Endothelial cell (in vitro differentiated cells): ENCODE measurements at regions not wholly inside any gene's neighbourhood (a gene's known extent, or its start where the extent isn't known, plus 50 kb on each side); places are given as distances from the start of the nearest gene placed in this dataset.
A peak's percentile ranks its signal among the peaks of the same experiment; 100 is the strongest.

Experiments used
- DNase-seq: peaks from one replicate; pipeline ENCODE4 v3.0.0; 2021; ENCODE audit warnings: low spot score
- H3K27ac Mint-ChIP-seq: one replicate; pipeline ENCODE4 v1.8.0; 2021; ENCODE audit warnings: mixed read lengths, inconsistent platforms; ENCODE audit not compliant: unreplicated experiment
- H3K27me3 Mint-ChIP-seq: one replicate; pipeline ENCODE4 v1.8.0; 2021; ENCODE audit warnings: mild to moderate bottlenecking, moderate library complexity, mixed read lengths, inconsistent platforms; ENCODE audit not compliant: unreplicated experiment
- H3K36me3 Mint-ChIP-seq: one replicate; pipeline ENCODE4 v1.8.0; 2021; ENCODE audit warnings: mild to moderate bottlenecking, low read depth, mixed read lengths, inconsistent platforms; ENCODE audit not compliant: unreplicated experiment
- H3K4me1 Mint-ChIP-seq: one replicate; pipeline ENCODE4 v1.8.0; 2021; ENCODE audit warnings: mild to moderate bottlenecking, mixed read lengths, inconsistent platforms; ENCODE audit not compliant: unreplicated experiment
- H3K4me3 Mint-ChIP-seq: one replicate; pipeline ENCODE4 v1.8.0; 2021; ENCODE audit warnings: mild to moderate bottlenecking, mixed read lengths, inconsistent platforms; ENCODE audit not compliant: unreplicated experiment
- H3K9me3 Mint-ChIP-seq: one replicate; pipeline ENCODE4 v1.8.0; 2021; ENCODE audit warnings: mixed read lengths, inconsistent platforms; ENCODE audit not compliant: unreplicated experiment
- CTCF ChIP-seq: fragments of 200-600 bp; sonication (generic); IDR thresholded peaks from one replicate; pipeline ENCODE4 v1.5.0; 2021; ENCODE audit warnings: antibody characterized with exemption; ENCODE audit not compliant: unreplicated experiment

GRCh38 chr3:194244167-194244566 is 107.0 kb downstream of the CPN2 start:
- Mint-ChIP-seq H3K9me3 (no peaks in the 10 kb centered on the region), H3K27me3 (no peaks in the 10 kb centered on the region)

GRCh38 chr3:194245474-194245873 is 105.7 kb downstream of the CPN2 start:
- Mint-ChIP-seq H3K4me1 (peaks cover 31% of the 10 kb centered on the region), H3K9me3 (no peaks in the 10 kb centered on the region), H3K36me3 (no peaks in the 10 kb centered on the region), H3K27me3 (peaks cover 3% of the 10 kb centered on the region), H3K4me3 (no peak overlapping the region), H3K27ac (no peak overlapping the region)
- TF ChIP-seq CTCF: no peak
- DNase-seq: no peak

More at GRCh38 chr3:194244167-194244566, 107.0 kb downstream of the CPN2 start:
- Mint-ChIP-seq H3K36me3 (no peaks in the 10 kb centered on the region), H3K4me3 (no peak overlapping the region), H3K4me1 (peaks cover 26% of the 10 kb centered on the region), H3K27ac (no peak overlapping the region)
- no peak for DNase-seq
- TF ChIP-seq CTCF: no peak

GRCh38 chr3:194245975-194246561 is 105.1 kb downstream of the CPN2 start:
- H3K4me3 Mint-ChIP-seq: no peak overlapping the region
- H3K27me3 Mint-ChIP-seq: peaks cover 3% of the 10 kb centered on the region
- H3K36me3 Mint-ChIP-seq: no peaks in the 10 kb centered on the region
- no peak overlapping the region for H3K27ac Mint-ChIP-seq
- H3K9me3 Mint-ChIP-seq: no peaks in the 10 kb centered on the region
- TF ChIP-seq CTCF: no peak
- H3K4me1 Mint-ChIP-seq: peaks cover 31% of the 10 kb centered on the region
- peak; percentile 16 for DNase-seq

- no peak for TF ChIP-seq CTCF
- H3K27ac Mint-ChIP-seq: no peak overlapping the region
- peaks cover 3% of the 10 kb centered on the region for H3K27me3 Mint-ChIP-seq
- H3K36me3 Mint-ChIP-seq: no peaks in the 10 kb centered on the region
- H3K4me3 Mint-ChIP-seq: no peak overlapping the region
- H3K9me3 Mint-ChIP-seq: no peaks in the 10 kb centered on the region
- no peak for DNase-seq
- peaks cover 31% of the 10 kb centered on the region for H3K4me1 Mint-ChIP-seq
These were observed 104.3 kb downstream of the CPN2 start for GRCh38 chr3:194246709-194247349.

GRCh38 chr3:194247350-194247740 is 103.8 kb downstream of the CPN2 start:
- H3K9me3 Mint-ChIP-seq: no peaks in the 10 kb centered on the region
- peaks cover 3% of the 10 kb centered on the region for H3K27me3 Mint-ChIP-seq
- peaks cover 32% of the 10 kb centered on the region for H3K4me1 Mint-ChIP-seq
- H3K27ac Mint-ChIP-seq: no peak overlapping the region
- no peak overlapping the region for H3K4me3 Mint-ChIP-seq
- TF ChIP-seq CTCF: no peak
- H3K36me3 Mint-ChIP-seq: no peaks in the 10 kb centered on the region
- DNase-seq: no peak
